Daoy (cell line): ENCODE measurements at regions not wholly inside any gene's neighbourhood (a gene's known extent, or its start where the extent isn't known, plus 50 kb on each side); places are given as distances from the start of the nearest gene placed in this dataset.
"Not testable (repeated sequence)": the region's sequence is repeated elsewhere in the genome, so short reads cannot be mapped to it uniquely, and the experiment has no call there.

Experiments used
- DNase-seq: peaks from one replicate; pipeline ENCODE4 v3.0.0-alpha.2; 2015; ENCODE audit warnings: low read depth

- DNase-seq = no peak
Measured at GRCh38 chr2:125701070-125701469, 954.9 kb upstream of the GYPC start.

- DNase-seq = no peak
Measured at GRCh38 chr2:125707611-125708010, 948.3 kb upstream of the GYPC start.

- DNase-seq = no peak
Measured at GRCh38 chr2:125710561-125710960, 945.4 kb upstream of the GYPC start.

DNA sequence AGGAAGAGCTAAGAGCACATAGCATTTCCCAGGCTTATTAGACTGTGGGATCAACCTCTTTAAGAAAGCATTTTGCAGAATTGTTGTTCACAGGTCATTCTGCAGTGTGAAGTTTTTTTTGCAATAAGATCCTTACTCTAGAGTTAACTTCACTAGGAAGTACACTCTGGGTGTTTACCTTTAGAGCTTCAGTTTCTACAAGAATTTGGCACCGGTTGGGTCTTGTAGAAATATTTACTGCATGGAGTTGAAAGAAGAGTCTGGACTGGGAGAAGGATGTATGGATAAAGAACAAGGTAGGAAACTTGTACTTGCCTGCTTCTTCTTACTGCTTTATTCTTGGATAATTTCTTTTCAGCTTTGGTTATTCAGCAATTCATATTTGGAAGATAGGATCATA is 944.9 kb upstream of the GYPC start:
- no peak for DNase-seq

DNA sequence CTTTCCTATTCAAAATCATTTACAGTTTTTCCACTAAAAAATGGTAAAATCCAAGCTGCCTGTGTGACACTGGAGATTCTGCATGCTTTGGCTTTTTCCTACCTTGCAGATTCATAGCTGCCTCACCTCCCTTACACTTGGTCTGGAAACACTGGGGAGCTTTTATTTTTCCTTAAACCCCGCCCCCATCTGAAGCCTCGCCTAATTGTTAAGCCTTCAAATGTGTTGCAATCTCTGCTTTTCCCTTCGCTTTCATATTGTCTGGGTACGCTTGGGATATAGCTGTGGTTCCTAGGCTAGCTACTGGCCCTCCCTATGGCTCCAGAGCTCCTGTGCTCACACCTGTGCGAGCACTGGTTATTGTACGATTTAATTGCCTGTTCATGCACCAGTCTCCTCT is 942.4 kb upstream of the GYPC start:
- DNase-seq = no peak

DNA sequence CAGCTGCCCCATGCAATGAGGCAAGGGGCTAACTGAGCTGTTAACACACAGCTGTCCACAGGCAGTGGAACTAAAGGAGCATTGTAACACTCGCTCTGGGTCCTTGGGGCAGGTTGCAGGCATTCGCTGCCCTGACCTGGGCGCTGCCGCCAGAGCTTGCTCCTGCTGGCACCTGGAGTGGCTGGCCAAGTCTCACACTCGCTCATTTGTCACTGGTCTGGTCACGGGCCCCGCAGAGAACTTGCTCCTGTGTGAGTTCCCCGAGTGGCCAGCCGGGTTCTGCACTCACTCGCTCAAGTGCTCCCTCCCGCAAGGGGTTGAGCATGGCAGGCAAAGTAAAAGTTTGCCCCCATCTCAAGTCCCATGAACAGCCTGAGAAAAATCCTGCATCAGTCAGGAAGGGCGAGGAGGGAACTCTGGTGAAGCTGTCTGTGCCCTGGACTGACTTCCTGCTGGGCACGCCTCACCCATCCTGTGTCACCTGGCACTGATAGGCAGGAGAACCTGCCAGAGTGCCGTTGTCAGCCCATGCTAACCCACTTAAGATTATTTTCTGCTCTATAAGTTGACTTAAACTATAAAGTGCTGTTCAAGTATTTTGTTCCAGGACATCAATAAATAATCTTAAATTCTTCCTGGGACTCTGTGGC is 934.8 kb upstream of the GYPC start:
- no peak for DNase-seq

DNA sequence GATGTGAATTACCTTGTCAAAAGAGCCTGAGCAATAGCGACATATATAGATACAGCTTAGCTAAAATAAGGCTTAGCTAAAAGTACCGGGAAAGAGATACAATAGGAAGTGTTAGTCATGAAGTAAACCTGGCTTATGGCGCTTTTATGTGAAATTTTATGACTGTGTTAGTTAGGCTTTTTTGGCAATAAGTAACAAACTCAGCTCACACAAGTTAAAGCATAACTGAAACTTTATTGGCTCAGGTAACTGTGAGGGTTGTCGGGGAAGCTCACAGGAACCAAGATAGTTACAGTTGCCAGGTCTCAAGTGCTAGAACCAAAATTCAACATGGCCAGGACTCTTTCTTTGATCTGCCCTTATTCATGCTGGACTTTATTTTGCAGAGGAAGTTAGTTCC is 925.0 kb upstream of the GYPC start:
- no peak for DNase-seq

GRCh38 chr2:125736306-125736705 is 919.7 kb upstream of the GYPC start:
- no peak for DNase-seq

DNA sequence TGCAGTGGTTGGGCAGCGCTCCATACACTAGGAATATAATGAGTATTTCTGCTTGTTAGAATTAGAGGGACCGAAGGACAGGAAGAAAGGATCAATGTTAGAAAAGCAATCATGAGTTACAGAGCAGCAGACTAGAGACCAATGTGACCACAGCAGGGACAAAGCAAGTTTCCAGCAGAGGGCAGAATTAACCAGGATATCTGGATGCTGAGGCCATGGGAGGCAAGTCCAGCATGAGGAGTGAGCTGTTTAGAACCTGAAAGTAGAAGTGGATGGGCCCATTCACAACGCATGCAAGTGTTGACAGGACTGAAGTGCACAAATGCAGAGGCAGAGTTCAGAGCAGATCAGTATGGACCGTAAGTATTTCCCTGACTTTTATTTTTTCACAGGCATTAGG is 910.4 kb upstream of the GYPC start:
- DNase-seq = peak; percentile 27

DNA sequence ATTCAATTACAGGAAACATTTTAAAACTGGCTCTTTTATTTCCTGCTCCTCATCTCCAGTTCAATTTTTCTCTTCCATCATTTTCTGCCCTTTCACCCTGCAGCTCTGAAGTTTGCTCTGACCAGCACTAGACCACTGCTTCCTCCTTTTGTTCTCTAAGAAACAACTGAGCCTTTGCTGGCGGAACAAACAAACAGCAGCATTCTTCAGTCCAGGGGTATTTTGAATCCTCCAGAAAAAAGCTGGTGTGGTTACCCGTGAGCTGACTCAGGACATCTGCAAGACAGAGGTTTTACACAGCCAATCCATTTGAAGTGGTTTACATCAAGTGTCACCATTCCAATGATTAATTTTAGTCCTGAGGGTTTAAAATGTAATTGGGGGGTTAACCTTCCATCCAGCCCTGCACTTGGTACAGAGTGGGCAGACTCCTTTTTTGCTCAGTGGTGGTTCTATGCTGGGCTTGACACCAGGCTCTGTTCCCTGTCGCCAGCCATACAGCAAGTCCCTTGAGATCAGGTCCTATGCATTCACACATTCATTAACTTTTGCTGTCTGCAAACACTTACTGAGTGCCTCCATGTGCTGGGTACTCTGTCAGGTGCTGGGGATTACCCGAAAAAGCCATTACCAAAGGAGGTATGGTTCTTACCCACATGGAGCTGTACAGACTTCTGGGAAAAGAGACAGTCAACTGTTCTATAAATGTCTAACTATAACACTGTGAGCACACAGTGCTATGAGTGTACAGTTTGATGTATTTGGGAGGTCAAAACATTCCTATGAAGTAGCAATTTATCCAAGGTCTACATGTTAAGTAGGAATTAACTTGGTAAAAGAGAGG is 909.4 kb upstream of the GYPC start:
- no peak for DNase-seq

- DNase-seq = no peak
Measured at GRCh38 chr2:125747165-125747425, 908.9 kb upstream of the GYPC start.

GRCh38 chr2:125756431-125756830 is 899.5 kb upstream of the GYPC start:
- DNase-seq = no peak

DNA sequence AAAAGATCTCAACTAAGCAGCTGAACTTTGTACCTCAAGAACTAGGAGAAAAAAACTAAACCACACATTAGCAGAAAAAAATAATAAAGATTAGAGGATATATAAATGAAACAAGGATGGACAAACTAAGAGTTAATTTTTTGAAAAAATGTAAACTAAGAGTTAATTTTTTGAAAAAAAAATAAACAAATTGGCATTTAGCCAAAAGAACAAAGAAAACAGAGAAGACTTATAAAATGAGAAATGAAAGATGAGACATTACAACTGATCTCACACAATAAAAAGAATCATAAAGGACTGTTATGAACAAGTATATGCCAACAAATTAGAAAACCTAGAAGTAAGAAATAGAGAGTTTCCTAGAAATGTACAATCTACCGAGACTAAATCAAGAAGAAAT is 859.2 kb upstream of the GYPC start:
- no peak for DNase-seq

GRCh38 chr2:125797192-125797591 is 858.8 kb upstream of the GYPC start:
- no peak for DNase-seq

DNA sequence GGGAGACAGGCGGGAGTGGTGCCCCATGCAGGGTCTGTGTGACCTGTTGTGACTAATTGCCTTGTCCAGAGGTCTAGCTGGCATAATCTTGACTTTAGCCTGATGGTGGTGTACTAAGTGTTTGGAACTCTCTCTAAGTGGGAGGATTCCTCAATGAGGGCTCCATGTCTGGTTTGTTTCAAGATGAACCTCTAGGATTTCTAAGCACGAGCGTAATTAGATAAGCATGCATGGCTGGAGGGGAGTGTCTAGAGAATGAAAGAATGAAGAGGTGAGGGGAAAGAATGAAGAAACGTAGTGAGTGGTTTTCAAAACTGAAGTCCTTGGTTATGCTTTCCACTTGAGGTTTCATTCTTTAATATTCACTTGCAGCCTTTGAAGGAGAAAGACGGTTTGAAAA is 833.2 kb upstream of the GYPC start:
- DNase-seq = no peak

- not testable (repeated sequence) for DNase-seq
Measured at GRCh38 chr2:125825781-125826180, 830.2 kb upstream of the GYPC start.

GRCh38 chr2:125837128-125837527 is 818.8 kb upstream of the GYPC start:
- no peak for DNase-seq

DNA sequence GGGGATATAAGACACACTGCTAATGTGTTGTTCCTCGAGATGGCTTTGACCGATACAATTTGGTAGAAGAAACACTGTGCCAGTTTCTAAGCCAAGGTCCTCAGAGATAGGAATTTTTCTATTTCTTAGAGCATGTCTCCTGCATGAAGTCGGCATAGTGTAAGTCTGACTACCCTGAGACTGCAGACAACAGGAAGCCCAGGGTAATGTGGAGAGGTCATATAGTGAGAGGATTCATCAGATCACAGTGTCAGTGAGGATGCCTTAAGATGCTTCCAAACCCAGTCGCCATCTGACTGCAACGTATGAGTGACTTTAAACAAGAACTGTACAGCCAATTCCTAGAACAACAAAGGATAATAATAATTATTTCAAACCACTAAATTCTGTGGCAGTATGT is 818.3 kb upstream of the GYPC start:
- no peak for DNase-seq

DNA sequence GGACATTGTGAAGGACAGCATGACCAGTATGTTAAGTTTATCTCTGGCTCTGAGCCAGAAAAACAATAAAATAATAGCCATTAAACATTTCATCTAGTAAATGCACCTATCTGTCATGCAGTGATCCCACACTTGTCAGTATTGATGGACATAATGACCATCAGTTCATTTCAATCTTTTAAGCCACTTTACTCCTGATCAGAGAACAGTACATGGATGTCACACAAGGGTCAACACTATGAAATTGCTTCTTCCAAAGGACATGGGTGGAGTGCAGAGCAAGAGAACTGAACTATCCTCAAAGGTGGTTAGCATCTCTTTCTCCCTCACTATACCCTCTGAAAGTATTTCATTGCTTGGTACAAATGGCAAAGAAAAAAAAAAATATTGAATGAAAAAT is 816.0 kb upstream of the GYPC start:
- no peak for DNase-seq

GRCh38 chr2:125842041-125842440 is 813.9 kb upstream of the GYPC start:
- no peak for DNase-seq

GRCh38 chr2:125850541-125850940 is 805.4 kb upstream of the GYPC start:
- DNase-seq = no peak

DNA sequence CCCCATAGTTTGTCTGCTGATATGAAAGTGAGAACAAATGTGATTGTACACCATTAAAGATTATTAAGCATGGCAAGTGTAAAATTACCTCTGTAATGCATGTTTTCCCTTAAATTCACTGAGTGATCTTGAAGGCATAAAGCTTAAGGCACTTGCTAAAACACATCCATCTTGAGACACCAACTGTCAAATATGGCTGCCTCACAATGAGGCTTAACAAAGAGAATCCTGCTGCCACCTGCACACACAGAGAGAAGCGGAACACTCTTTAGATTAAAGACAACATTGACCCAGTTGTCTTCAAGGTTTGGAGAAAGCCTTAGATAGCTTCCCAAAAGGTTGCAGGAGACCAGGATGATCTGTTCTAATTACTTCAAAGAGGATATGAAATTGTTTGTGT is 803.6 kb upstream of the GYPC start:
- no peak for DNase-seq

GRCh38 chr2:125853626-125854025 is 802.3 kb upstream of the GYPC start:
- no peak for DNase-seq

DNA sequence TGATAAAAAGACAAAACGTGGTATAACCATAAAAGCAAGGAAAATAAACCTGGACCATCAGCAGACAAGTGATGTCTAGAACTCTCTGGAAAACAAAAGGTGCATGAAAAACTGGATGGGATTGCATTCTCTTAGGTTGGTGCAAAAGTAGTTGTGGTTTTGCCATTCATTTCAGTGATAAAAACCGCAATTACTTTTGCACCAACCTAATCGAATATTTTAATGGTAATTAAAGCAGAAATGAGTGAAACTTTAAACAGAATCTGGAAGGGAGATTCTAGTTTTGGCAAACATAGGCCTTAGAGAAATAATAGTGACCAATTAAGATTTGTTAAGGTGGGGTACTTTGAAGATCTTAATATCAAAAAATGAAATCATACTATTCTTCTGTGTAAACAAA is 800.8 kb upstream of the GYPC start:
- DNase-seq = no peak
